Subcutaneous abdominal adipose tissue (tissue), 5 donors: ENCODE measurements at regions not wholly inside any gene's neighbourhood (a gene's known extent, or its start where the extent isn't known, plus 50 kb on each side); places are given as distances from the start of the nearest gene placed in this dataset.

ENCODE experiments used
- H3K27ac ChIP-seq: one replicate; pipeline ENCODE4 v1.7.0; 2013; ENCODE audit warnings: low read depth, mild to moderate bottlenecking, inconsistent platforms, low read length, moderate library complexity
- H3K27me3 ChIP-seq, 5 donors: one replicate each; pipeline ENCODE4 v1.7.0; 2013; ENCODE audit warnings: low read length in 5 of 5, inconsistent platforms in 1 of 5; ENCODE audit not compliant: control insufficient read depth in 5 of 5, insufficient read depth in 4 of 5
- H3K36me3 ChIP-seq, 5 donors: one replicate each; pipeline ENCODE4 v1.7.0; 2013; ENCODE audit warnings: low read length in 5 of 5; ENCODE audit not compliant: control insufficient read depth in 5 of 5, insufficient read depth in 5 of 5
- H3K4me1 ChIP-seq, 5 donors: one replicate each; pipeline ENCODE4 v1.7.0; 2013; ENCODE audit warnings: low read length in 5 of 5, mild to moderate bottlenecking in 3 of 5, moderate library complexity in 1 of 5; ENCODE audit not compliant: control insufficient read depth in 5 of 5, insufficient read depth in 5 of 5
- H3K4me3 ChIP-seq, 5 donors: one replicate each; pipeline ENCODE4 v1.7.0; 2013; ENCODE audit warnings: low read length in 5 of 5, low read depth in 1 of 5
- H3K9ac ChIP-seq, 5 donors: one replicate each; pipeline ENCODE4 v1.7.0; 2013; ENCODE audit warnings: low read length in 5 of 5, mild to moderate bottlenecking in 4 of 5, moderate library complexity in 3 of 5
- H3K9me3 ChIP-seq, 5 donors: one replicate each; pipeline ENCODE4 v1.7.0; 2013; ENCODE audit warnings: low read length in 5 of 5; ENCODE audit not compliant: control insufficient read depth in 5 of 5
- donor health status: healthy.
- donor health status: healthy.
- donor health status: healthy.
- donor health status: healthy.
- donor health status: healthy.

DNA sequence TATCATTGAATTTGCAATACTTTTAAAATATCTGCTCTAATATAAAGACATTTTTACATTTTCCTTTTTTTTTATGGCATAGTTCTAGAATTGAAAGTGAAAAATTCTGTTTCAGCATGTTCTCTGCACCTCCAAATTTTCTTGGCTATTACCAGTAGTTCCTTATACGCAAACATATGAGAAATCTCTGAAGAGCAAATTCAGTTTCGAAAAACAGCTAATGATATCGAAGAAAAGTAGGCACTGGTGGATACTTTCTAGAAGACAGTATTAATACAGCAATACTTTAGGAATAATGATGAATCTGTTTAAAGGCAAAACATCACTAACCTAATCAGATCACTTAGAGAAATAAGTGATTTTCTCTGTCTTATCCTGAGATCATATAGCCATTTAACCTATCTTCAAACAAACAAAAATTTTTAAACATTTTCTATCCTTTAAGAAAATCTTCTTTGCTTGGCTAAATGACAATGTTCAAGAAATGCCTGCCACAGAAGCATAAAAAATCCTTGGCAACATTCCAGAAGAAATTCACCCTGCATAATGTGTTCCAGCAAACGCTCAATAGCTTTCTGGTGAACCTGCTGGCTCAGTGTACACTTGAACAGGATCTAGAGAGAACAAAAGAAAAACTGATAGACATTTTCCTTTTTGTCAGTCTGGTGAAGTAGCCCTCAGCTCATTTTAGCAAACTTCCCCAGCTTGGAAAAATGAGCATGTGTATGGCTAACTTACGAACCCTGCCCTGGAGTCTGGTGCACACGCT, 51.2 kb upstream of the KLF3 start:
- Histone ChIP-seq H3K9ac (no peak overlapping the region), H3K36me3 (no peaks in the 10 kb centered on the region), H3K9me3 (no peaks in the 10 kb centered on the region), H3K27ac (no peak overlapping the region), H3K4me3 (no peak overlapping the region), H3K4me1 (peaks cover 2 to 34% (median 30%) of the 10 kb centered on the region in 5 donors), H3K27me3 (no peaks in the 10 kb centered on the region)
